ENCODE measurements at regions not wholly inside any gene's neighbourhood (a gene's known extent, or its start where the extent isn't known, plus 50 kb on each side); places are given as distances from the start of the nearest gene placed in this dataset.
A peak's percentile ranks its signal among the peaks of the same experiment; 100 is the strongest.

DNA sequence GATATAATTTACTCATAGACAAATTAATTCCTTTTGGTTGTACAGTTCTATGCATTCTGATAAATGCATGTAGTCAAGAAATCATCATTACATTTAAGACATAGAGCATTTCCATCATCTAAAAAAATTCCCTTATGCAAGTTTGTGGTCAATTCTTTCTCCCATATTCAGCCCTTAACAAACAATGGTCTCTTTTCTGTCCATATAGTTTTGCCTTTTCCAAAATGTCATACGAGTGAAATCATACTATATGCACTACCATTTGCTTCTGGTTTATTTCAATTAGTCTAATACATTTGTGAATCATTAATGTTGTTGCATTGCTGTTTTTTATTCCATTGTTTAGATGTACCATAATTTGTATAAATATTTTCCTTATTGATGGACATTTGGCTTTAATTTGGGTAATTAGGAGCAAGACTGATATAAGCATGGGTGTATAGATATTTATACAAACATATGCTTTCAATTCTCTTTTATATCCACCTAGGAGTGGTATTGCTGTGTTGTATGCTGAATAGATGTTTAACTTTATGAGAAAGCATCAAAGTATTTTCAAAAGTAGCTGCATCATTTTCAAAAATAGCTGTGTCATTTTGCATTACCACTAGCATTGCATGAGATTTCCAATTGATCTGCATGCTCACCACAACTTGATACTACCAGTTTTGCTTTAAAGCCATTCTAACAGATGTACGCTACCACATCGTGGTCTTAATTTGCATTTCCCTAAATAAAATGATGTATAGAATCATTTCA is 397.0 kb upstream of the ADAMTS5 start:
- no peak for FAIRE-seq
- no peaks in the 10 kb centered on the region for H4K20me1 ChIP-seq (ENCODE audit: control insufficient read depth, extremely low read depth, insufficient read depth, low read length)
- H3K27me3 ChIP-seq (ENCODE audit: control insufficient read depth, extremely low read depth, insufficient read depth, low read length), result no peaks in the 10 kb centered on the region
- no peaks in the 10 kb centered on the region for H3K36me3 ChIP-seq (ENCODE audit: control insufficient read depth in 2 of 2, extremely low read depth in 1 of 2, insufficient read depth in 2 of 2, low read length in 2 of 2)
- no peak for DNase-seq (ENCODE audit: low read depth, low spot score)
- no peak overlapping the region for H3K9ac ChIP-seq (ENCODE audit: control insufficient read depth, extremely low read depth, insufficient read depth, low read length)
- H2AFZ ChIP-seq (ENCODE audit: control insufficient read depth, low read length), result no peak overlapping the region
- no peaks in the 10 kb centered on the region for H3K79me2 ChIP-seq (ENCODE audit: control insufficient read depth, insufficient read depth, low read length)
- dilution Hi-C loops (cut with MboI; ENCODE audit: extremely low pct_ligation_motif_present, low sequenced_read_pairs), result no loop called here
- H3K9me3 ChIP-seq (ENCODE audit: control insufficient read depth, low read depth, low read length), result no peaks in the 10 kb centered on the region
- H3K9me1 ChIP-seq (ENCODE audit: control insufficient read depth, extremely low read depth, insufficient read depth, low read length), result no peaks in the 10 kb centered on the region
- no peak overlapping the region for H3K4me3 ChIP-seq (ENCODE audit: control insufficient read depth in 2 of 3, extremely low read depth in 1 of 3, insufficient read depth in 2 of 3, low read depth in 1 of 3, low read length in 3 of 3)
- TF ChIP-seq, protein P1, sequence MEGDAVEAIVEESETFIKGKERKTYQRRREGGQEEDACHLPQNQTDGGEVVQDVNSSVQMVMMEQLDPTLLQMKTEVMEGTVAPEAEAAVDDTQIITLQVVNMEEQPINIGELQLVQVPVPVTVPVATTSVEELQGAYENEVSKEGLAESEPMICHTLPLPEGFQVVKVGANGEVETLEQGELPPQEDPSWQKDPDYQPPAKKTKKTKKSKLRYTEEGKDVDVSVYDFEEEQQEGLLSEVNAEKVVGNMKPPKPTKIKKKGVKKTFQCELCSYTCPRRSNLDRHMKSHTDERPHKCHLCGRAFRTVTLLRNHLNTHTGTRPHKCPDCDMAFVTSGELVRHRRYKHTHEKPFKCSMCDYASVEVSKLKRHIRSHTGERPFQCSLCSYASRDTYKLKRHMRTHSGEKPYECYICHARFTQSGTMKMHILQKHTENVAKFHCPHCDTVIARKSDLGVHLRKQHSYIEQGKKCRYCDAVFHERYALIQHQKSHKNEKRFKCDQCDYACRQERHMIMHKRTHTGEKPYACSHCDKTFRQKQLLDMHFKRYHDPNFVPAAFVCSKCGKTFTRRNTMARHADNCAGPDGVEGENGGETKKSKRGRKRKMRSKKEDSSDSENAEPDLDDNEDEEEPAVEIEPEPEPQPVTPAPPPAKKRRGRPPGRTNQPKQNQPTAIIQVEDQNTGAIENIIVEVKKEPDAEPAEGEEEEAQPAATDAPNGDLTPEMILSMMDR (optimal IDR thresholded peaks at IDR 0.05 in 1 of 3, IDR thresholded peaks at IDR 0.05 in 1 of 3, conservative IDR thresholded peaks at IDR 0.05 in 1 of 3; ENCODE audit: extremely low read depth in 1 of 3, insufficient read depth in 2 of 3, low read length in 3 of 3), result no peak
- TF ChIP-seq EZH2 (IDR thresholded peaks at IDR 0.05; ENCODE audit: low read length), result no peak
- H3K4me2 ChIP-seq (ENCODE audit: control insufficient read depth, extremely low read depth, insufficient read depth, low read depth, low read length), result no peak overlapping the region
- peaks cover 3% of the 10 kb centered on the region for H3K4me1 ChIP-seq (ENCODE audit: control insufficient read depth, extremely low read depth, insufficient read depth, low read length)
- H3K27ac ChIP-seq (ENCODE audit: control insufficient read depth, insufficient read depth, low read length), result no peak overlapping the region

GRCh38 chr21:27362249-27362648 is 395.4 kb upstream of the ADAMTS5 start:
- Histone ChIP-seq H4K20me1 (ENCODE audit: control insufficient read depth, extremely low read depth, insufficient read depth, low read length) (no peaks in the 10 kb centered on the region), H2AFZ (ENCODE audit: control insufficient read depth, low read length) (no peak overlapping the region), H3K9me1 (ENCODE audit: control insufficient read depth, extremely low read depth, insufficient read depth, low read length) (no peaks in the 10 kb centered on the region), H3K27me3 (ENCODE audit: control insufficient read depth, extremely low read depth, insufficient read depth, low read length) (no peaks in the 10 kb centered on the region), H3K4me1 (ENCODE audit: control insufficient read depth, extremely low read depth, insufficient read depth, low read length) (peaks cover 3% of the 10 kb centered on the region), H3K36me3 (ENCODE audit: control insufficient read depth in 2 of 2, extremely low read depth in 1 of 2, insufficient read depth in 2 of 2, low read length in 2 of 2) (no peaks in the 10 kb centered on the region), H3K9me3 (ENCODE audit: control insufficient read depth, low read depth, low read length) (no peaks in the 10 kb centered on the region), H3K79me2 (ENCODE audit: control insufficient read depth, insufficient read depth, low read length) (no peaks in the 10 kb centered on the region), H3K27ac (ENCODE audit: control insufficient read depth, insufficient read depth, low read length) (no peak overlapping the region), H3K4me2 (ENCODE audit: control insufficient read depth, extremely low read depth, insufficient read depth, low read depth, low read length) (no peak overlapping the region), H3K4me3 (ENCODE audit: control insufficient read depth in 2 of 3, extremely low read depth in 1 of 3, insufficient read depth in 2 of 3, low read depth in 1 of 3, low read length in 3 of 3) (no peak overlapping the region), H3K9ac (ENCODE audit: control insufficient read depth, extremely low read depth, insufficient read depth, low read length) (no peak overlapping the region)
- TF ChIP-seq EZH2 (IDR thresholded peaks at IDR 0.05; ENCODE audit: low read length), result no peak
- TF ChIP-seq, protein P1 (optimal IDR thresholded peaks at IDR 0.05 in 1 of 3, IDR thresholded peaks at IDR 0.05 in 1 of 3, conservative IDR thresholded peaks at IDR 0.05 in 1 of 3; ENCODE audit: extremely low read depth in 1 of 3, insufficient read depth in 2 of 3, low read length in 3 of 3), result peak; percentile 16 to 21 (median 16)
- FAIRE-seq, result no peak
- dilution Hi-C loops (cut with MboI; ENCODE audit: extremely low pct_ligation_motif_present, low sequenced_read_pairs), result no loop called here
- no peak for DNase-seq (ENCODE audit: low read depth, low spot score)
